Parathyroid adenoma (tissue), 2 donors: ENCODE measurements at regions not wholly inside any gene's neighbourhood (a gene's known extent, or its start where the extent isn't known, plus 50 kb on each side); places are given as distances from the start of the nearest gene placed in this dataset.

ENCODE experiments used
- H2AFZ ChIP-seq: fragments of 300-600 bp; sonication (generic); one replicate; pipeline ENCODE4 v1.7.0; 2017; ENCODE audit warnings: antibody characterized with exemption, mild to moderate bottlenecking
- H3K27ac ChIP-seq: fragments of 300-600 bp; sonication (generic); one replicate; pipeline ENCODE4 v1.7.0; 2017
- H3K27me3 ChIP-seq: fragments of 300-600 bp; sonication (generic); one replicate; pipeline ENCODE4 v1.7.0; 2017; ENCODE audit warnings: low read length; ENCODE audit not compliant: control insufficient read depth, insufficient read depth
- H3K36me3 ChIP-seq: fragments of 300-600 bp; sonication (generic); one replicate; pipeline ENCODE4 v1.7.0; 2017; ENCODE audit warnings: low read length; ENCODE audit not compliant: control insufficient read depth, insufficient read depth
- H3K4me1 ChIP-seq: fragments of 300-600 bp; sonication (generic); one replicate; pipeline ENCODE4 v1.7.0; 2017; ENCODE audit warnings: control low read depth
- H3K4me2 ChIP-seq: fragments of 300-600 bp; sonication (generic); one replicate; pipeline ENCODE4 v1.7.0; 2017; ENCODE audit warnings: low read length
- H3K4me3 ChIP-seq: fragments of 300-600 bp; sonication (generic); one replicate; pipeline ENCODE4 v1.7.0; 2017; ENCODE audit warnings: low read depth, low read length
- H3K79me2 ChIP-seq: fragments of 300-600 bp; sonication (generic); one replicate; pipeline ENCODE4 v1.7.0; 2017; ENCODE audit warnings: control low read depth
- H3K9ac ChIP-seq: fragments of 300-600 bp; sonication (generic); one replicate; pipeline ENCODE4 v1.7.0; 2017; ENCODE audit warnings: mild to moderate bottlenecking
- H3K9me3 ChIP-seq: fragments of 300-600 bp; sonication (generic); one replicate; pipeline ENCODE4 v1.7.0; 2017; ENCODE audit warnings: low read length; ENCODE audit not compliant: control insufficient read depth
- CTCF ChIP-seq: fragments of 300-600 bp; sonication (generic); IDR thresholded peaks from one replicate; pipeline ENCODE4 v1.7.0; 2017; ENCODE audit warnings: antibody characterized with exemption, mild to moderate bottlenecking
- donor health status: primary hyperparathyroidism.

GRCh38 chr1:96207936-96208335 is 513.6 kb upstream of the PTBP2 start:
- TF ChIP-seq CTCF: no peak
- Histone ChIP-seq H3K27ac (no peak overlapping the region), H3K4me1 (no peaks in the 10 kb centered on the region), H3K36me3 (no peaks in the 10 kb centered on the region), H3K27me3 (no peaks in the 10 kb centered on the region), H3K4me2 (no peak overlapping the region), H3K4me3 (no peak overlapping the region), H3K9me3 (no peaks in the 10 kb centered on the region), H3K79me2 (no peaks in the 10 kb centered on the region), H2AFZ (no peak overlapping the region), H3K9ac (no peak overlapping the region)

- H3K36me3 ChIP-seq: no peaks in the 10 kb centered on the region
- no peaks in the 10 kb centered on the region for H3K9me3 ChIP-seq
- no peak for TF ChIP-seq CTCF
- H2AFZ ChIP-seq: no peak overlapping the region
- no peak overlapping the region for H3K9ac ChIP-seq
- H3K27ac ChIP-seq: no peak overlapping the region
- H3K4me2 ChIP-seq: no peak overlapping the region
- no peak overlapping the region for H3K4me3 ChIP-seq
- H3K27me3 ChIP-seq: no peaks in the 10 kb centered on the region
- no peaks in the 10 kb centered on the region for H3K79me2 ChIP-seq
- H3K4me1 ChIP-seq: no peaks in the 10 kb centered on the region
These were observed 513.2 kb upstream of the PTBP2 start for GRCh38 chr1:96208428-96208827.

GRCh38 chr1:96210054-96210453 is 511.5 kb upstream of the PTBP2 start:
- H3K4me3 ChIP-seq: no peak overlapping the region
- H3K79me2 ChIP-seq: no peaks in the 10 kb centered on the region
- TF ChIP-seq CTCF: no peak
- H2AFZ ChIP-seq: no peak overlapping the region
- no peak overlapping the region for H3K9ac ChIP-seq
- no peaks in the 10 kb centered on the region for H3K4me1 ChIP-seq
- no peak overlapping the region for H3K27ac ChIP-seq
- no peaks in the 10 kb centered on the region for H3K9me3 ChIP-seq
- no peak overlapping the region for H3K4me2 ChIP-seq
- H3K36me3 ChIP-seq: no peaks in the 10 kb centered on the region
- H3K27me3 ChIP-seq: no peaks in the 10 kb centered on the region

- Histone ChIP-seq H3K27ac (no peak overlapping the region), H2AFZ (no peak overlapping the region), H3K36me3 (no peaks in the 10 kb centered on the region), H3K4me3 (no peak overlapping the region), H3K9me3 (no peaks in the 10 kb centered on the region), H3K9ac (no peak overlapping the region), H3K27me3 (no peaks in the 10 kb centered on the region), H3K4me2 (no peak overlapping the region), H3K4me1 (no peaks in the 10 kb centered on the region), H3K79me2 (no peaks in the 10 kb centered on the region)
- no peak for TF ChIP-seq CTCF
These were observed 510.4 kb upstream of the PTBP2 start for GRCh38 chr1:96211202-96211601.

GRCh38 chr1:96214982-96215381 is 506.6 kb upstream of the PTBP2 start:
- Histone ChIP-seq H3K79me2 (no peaks in the 10 kb centered on the region), H3K27me3 (no peaks in the 10 kb centered on the region), H3K4me2 (no peak overlapping the region), H3K9me3 (no peaks in the 10 kb centered on the region), H3K36me3 (no peaks in the 10 kb centered on the region), H3K27ac (no peak overlapping the region), H3K4me3 (no peak overlapping the region), H3K4me1 (no peaks in the 10 kb centered on the region), H3K9ac (no peak overlapping the region), H2AFZ (no peak overlapping the region)
- TF ChIP-seq CTCF: no peak
